Stimulated activated naive CD8-positive, alpha-beta T cell treated with anti-CD3 and anti-CD28 coated beads, Interleukin-15, Interleukin-2, amounts not matched to agents 100 ng/mL and 50 ng/mL, for 24 hours (primary cell): ENCODE measurements at regions not wholly inside any gene's neighbourhood (a gene's known extent, or its start where the extent isn't known, plus 50 kb on each side); places are given as distances from the start of the nearest gene placed in this dataset.
"Not testable (repeated sequence)": the region's sequence is repeated elsewhere in the genome, so short reads cannot be mapped to it uniquely, and the experiment has no call there.

Experiments
- H3K27ac Mint-ChIP-seq: one replicate; pipeline ENCODE4 v1.8.0; 2021; ENCODE audit warnings: mild to moderate bottlenecking, mixed read lengths
- H3K27me3 Mint-ChIP-seq: one replicate; pipeline ENCODE4 v1.8.0; 2021; ENCODE audit warnings: mixed read lengths
- H3K36me3 Mint-ChIP-seq: one replicate; pipeline ENCODE4 v1.8.0; 2021; ENCODE audit warnings: low read depth, mixed read lengths
- H3K4me1 Mint-ChIP-seq: one replicate; pipeline ENCODE4 v1.8.0; 2021; ENCODE audit warnings: low read depth, mixed read lengths
- H3K4me3 Mint-ChIP-seq: one replicate; pipeline ENCODE4 v1.8.0; 2021; ENCODE audit warnings: mild to moderate bottlenecking, mixed read lengths
- H3K9me3 Mint-ChIP-seq: one replicate; pipeline ENCODE4 v1.8.0; 2021; ENCODE audit warnings: mixed read lengths

- H3K27ac Mint-ChIP-seq, H3K9me3 Mint-ChIP-seq, H3K4me3 Mint-ChIP-seq, H3K36me3 Mint-ChIP-seq, H3K27me3 Mint-ChIP-seq, H3K4me1 Mint-ChIP-seq: not testable (repeated sequence)
These were observed 144.6 kb upstream of the DUSP22 start for GRCh38 chr6:147651-148050.

DNA sequence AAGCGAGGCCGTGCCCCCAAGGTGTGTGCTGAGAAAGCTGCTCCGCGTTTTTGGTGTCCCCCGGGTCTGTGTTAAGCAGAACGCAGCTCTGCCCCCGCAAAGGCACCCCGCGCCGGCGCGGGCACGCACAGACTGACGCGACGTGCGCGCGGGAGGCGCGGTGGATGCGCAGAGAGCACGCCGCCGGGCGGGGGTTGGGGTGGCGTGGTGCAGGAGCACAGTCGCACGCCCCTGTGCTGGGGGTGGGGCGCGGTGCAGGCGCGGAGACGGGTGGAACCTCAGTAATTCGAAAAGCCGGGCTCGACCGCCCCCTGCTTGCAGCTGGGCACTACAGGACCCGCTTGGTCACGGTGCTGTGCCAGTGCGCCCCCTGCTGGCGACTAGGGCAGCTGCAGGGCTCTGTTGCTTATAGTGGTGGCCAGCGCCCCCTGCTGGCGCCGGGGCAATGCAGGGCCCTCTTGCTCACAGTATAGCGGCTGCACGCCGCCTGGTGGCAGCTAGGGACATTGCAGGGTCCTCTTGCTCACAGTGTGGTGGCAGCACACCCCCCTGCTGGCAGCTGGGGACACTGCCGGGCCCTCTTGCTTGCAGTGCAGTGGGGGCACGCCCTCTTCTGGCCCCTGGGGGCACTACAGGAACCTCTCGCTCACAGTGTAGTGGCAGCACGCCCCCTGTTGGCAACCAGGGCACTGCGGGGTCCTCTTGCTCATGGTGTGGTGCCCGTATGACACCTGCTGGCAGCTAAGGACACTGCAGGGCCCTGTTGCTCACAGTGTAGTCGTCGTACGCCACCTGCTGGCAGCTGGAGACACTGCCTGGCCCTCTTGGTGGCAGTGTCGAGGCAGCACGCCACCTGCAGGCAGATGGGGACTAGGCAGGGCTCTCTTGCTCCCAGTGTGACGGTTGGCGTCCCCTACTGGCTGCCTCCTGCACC is 144.0 kb upstream of the DUSP22 start:
- not testable (repeated sequence) for H3K36me3 Mint-ChIP-seq, H3K4me3 Mint-ChIP-seq, H3K4me1 Mint-ChIP-seq, H3K9me3 Mint-ChIP-seq, H3K27ac Mint-ChIP-seq
- H3K27me3 Mint-ChIP-seq, result peaks cover 15% of the 10 kb centered on the region

DNA sequence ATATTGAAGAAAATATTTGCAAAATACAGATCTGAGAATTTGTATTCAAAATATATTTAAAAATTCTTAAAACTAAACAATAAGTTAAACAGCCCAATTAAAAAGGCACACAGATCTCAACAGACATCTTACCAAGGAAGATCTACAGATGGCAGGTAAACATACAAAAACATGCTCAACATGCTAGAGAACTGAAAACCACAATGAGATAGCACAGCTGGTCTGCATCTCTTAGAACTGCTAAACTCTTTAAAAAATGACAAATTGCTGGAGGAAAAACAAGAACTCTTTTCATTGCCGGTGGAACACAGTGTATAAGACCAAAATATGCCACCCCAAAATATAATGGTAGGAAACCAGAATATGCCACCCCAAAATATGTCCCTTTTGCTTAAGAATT is 142.1 kb upstream of the DUSP22 start:
- not testable (repeated sequence) for H3K4me3 Mint-ChIP-seq, H3K9me3 Mint-ChIP-seq, H3K27ac Mint-ChIP-seq, H3K36me3 Mint-ChIP-seq
- Mint-ChIP-seq H3K4me1 (peaks cover 19% of the 10 kb centered on the region), H3K27me3 (peaks cover 32% of the 10 kb centered on the region)

DNA sequence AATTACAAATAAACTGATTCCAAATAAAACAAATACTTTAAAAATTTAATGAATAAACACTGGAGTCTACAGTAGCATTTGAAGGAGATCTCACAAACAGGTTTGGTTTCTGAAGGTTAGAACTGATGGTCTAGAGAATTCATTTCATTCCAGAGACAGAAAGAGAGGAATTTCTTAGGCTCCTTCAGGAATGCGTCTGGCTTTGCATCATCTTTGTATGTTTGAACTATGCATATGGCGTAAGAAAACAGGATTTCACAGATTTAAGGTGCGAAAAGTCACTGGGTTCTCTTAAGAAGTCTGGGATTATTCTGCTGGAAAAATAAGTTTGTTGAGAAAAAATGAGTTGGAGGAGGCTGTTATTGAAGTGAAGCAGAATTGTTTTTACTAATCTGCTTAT is 139.9 kb upstream of the DUSP22 start:
- not testable (repeated sequence) for H3K27ac Mint-ChIP-seq, H3K9me3 Mint-ChIP-seq, H3K4me3 Mint-ChIP-seq, H3K36me3 Mint-ChIP-seq
- H3K4me1 Mint-ChIP-seq, result peaks cover 31% of the 10 kb centered on the region
- peaks cover 38% of the 10 kb centered on the region for H3K27me3 Mint-ChIP-seq

GRCh38 chr6:153026-153425 is 139.3 kb upstream of the DUSP22 start:
- not testable (repeated sequence) for H3K4me3 Mint-ChIP-seq, H3K27ac Mint-ChIP-seq, H3K9me3 Mint-ChIP-seq, H3K36me3 Mint-ChIP-seq
- Mint-ChIP-seq H3K4me1 (peaks cover 32% of the 10 kb centered on the region), H3K27me3 (peaks cover 42% of the 10 kb centered on the region)

DNA sequence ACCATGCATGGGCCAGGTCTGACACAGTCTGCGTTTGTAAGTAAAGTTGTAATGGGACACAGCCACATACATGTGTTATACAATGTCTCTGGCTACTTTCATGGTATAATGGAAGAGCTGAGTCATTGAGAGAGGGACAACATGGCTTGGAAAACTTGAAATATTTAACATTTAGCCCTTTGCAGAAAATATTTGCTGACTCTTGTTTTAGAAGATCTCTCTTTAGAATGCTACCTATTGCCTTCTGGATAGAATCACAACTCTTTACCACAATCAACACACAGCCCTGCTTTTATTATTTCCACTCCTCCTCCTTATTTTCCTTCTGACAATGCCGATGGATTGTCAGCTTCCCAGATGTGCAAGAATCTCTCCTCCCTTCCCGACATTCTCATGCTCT is 138.4 kb upstream of the DUSP22 start:
- Mint-ChIP-seq H3K27me3 (peaks cover 49% of the 10 kb centered on the region), H3K4me1 (peaks cover 32% of the 10 kb centered on the region)
- H3K4me3 Mint-ChIP-seq, H3K27ac Mint-ChIP-seq, H3K36me3 Mint-ChIP-seq, H3K9me3 Mint-ChIP-seq: not testable (repeated sequence)

DNA sequence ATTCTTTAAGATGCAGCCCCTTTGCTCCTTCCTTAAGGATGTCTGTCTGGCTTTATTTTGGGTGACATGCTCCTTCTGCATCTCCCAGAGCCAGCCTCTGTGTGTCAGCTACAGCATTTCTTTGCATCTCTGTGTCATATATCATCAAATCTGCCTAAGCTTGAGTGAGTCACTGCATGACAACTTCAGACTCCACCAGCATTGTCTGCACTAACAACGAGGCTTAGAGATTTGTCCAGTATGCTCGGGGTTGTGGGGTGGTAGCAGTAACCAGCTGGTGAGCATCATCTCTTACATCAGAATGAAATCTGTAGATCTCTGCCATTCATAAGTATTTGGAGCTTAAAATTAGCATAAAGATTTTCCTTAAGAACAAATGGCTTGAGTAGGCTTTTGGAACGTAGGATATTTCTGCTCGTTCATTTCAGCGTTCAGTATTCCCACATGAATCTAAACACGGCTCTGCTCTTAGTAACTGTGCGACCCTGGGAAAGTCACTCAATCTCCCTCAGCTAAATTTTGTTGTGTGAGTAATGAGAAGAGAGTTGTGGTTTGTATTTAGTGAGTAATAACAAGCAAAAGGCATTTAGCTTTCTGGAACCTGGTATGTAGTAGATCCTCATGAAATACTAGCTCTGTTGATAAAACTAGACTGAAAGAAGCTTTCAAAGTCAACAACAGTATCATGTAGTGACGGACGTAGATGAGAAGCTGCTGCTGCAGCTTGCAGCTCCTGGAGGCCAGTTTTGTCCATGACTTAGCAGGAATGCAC is 137.8 kb upstream of the DUSP22 start:
- Mint-ChIP-seq H3K4me1 (peaks cover 32% of the 10 kb centered on the region), H3K27me3 (peaks cover 55% of the 10 kb centered on the region), H3K27ac (peak overlapping the region; percentile 24)
- H3K4me3 Mint-ChIP-seq, H3K36me3 Mint-ChIP-seq, H3K9me3 Mint-ChIP-seq: not testable (repeated sequence)

GRCh38 chr6:156010-156409 is 136.3 kb upstream of the DUSP22 start:
- Mint-ChIP-seq H3K27me3 (peaks cover 67% of the 10 kb centered on the region), H3K27ac (no peak overlapping the region)

GRCh38 chr6:156441-157140 is 135.7 kb upstream of the DUSP22 start:
- H3K36me3 Mint-ChIP-seq, H3K27ac Mint-ChIP-seq, H3K4me3 Mint-ChIP-seq, H3K9me3 Mint-ChIP-seq: not testable (repeated sequence)
- Mint-ChIP-seq H3K4me1 (peaks cover 28% of the 10 kb centered on the region), H3K27me3 (peaks cover 66% of the 10 kb centered on the region)

More at GRCh38 chr6:156010-156409, 136.3 kb upstream of the DUSP22 start:
- Mint-ChIP-seq H3K4me3 (no peak overlapping the region), H3K4me1 (peaks cover 32% of the 10 kb centered on the region), H3K9me3 (no peaks in the 10 kb centered on the region), H3K36me3 (no peaks in the 10 kb centered on the region)

- H3K4me3 Mint-ChIP-seq, result not testable (repeated sequence)
These were observed 135.1 kb upstream of the DUSP22 start for GRCh38 chr6:157176-157575.

DNA sequence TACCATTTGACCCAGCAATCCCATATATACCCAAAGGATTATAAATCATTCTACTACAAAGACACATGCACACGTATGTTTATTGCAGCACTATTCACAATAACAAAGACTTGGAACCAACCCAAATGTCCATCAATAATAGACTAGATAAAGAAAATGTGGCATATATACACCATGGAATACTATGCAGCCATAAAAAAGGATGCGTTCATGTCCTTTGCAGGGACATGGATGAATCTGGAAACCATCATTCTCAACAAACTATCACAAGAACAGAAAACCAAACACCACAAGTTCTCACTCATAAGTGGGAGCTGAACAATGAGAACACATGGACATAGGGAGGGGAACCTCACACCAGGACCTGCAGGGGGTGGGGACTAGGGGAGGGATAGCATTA is 130.6 kb upstream of the DUSP22 start:
- H3K36me3 Mint-ChIP-seq, H3K4me3 Mint-ChIP-seq, H3K27ac Mint-ChIP-seq, H3K9me3 Mint-ChIP-seq, H3K4me1 Mint-ChIP-seq: not testable (repeated sequence)
- H3K27me3 Mint-ChIP-seq, result peaks cover 36% of the 10 kb centered on the region

More at GRCh38 chr6:157176-157575, 135.1 kb upstream of the DUSP22 start:
- Mint-ChIP-seq H3K4me1 (peaks cover 25% of the 10 kb centered on the region), H3K27me3 (peaks cover 62% of the 10 kb centered on the region)
- not testable (repeated sequence) for H3K36me3 Mint-ChIP-seq, H3K9me3 Mint-ChIP-seq, H3K27ac Mint-ChIP-seq

DNA sequence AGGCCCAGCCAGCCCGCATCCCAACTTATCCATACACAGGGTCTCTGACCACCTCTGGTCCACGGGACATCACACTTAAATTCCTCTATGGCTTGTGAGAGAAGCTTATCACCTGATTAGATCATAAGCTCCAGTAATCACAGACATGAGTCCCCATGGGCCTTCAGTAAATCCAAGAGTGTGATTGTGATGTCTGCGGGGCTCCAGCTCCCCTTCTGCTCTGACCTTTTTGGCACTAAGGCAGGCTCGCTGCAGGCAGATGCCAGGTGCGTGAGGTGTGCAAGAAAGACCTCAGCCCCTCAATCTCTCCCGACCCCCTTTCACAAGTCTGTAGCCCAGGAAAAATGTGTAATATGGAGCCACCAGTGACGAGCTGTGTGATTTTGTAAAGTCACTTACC is 127.6 kb upstream of the DUSP22 start:
- Mint-ChIP-seq H3K4me1 (no peaks in the 10 kb centered on the region), H3K27me3 (peaks cover 14% of the 10 kb centered on the region), H3K4me3 (no peak overlapping the region), H3K36me3 (no peaks in the 10 kb centered on the region), H3K27ac (no peak overlapping the region), H3K9me3 (no peaks in the 10 kb centered on the region)

DNA sequence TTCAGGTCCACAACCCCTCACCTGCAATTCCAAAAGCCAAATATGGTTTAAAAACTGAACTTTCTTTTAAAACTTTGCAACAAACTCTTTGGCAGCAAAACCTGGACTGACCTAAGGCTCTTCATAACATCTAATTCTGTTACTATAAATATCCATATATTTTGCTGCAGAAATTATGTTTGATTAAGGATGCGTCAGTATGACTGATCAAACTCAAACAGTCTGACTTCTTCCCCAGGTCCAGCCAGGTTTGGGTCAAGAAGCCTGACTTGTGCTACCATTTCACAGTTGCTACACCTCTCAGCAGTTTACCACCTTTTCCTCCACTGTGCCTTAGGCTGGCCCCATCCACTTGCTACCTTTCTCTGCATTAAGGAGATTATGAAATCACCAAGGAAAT is 127.0 kb upstream of the DUSP22 start:
- H3K27me3 Mint-ChIP-seq, result peaks cover 12% of the 10 kb centered on the region
- H3K36me3 Mint-ChIP-seq, result no peaks in the 10 kb centered on the region
- H3K9me3 Mint-ChIP-seq, result no peaks in the 10 kb centered on the region
- no peak overlapping the region for H3K4me3 Mint-ChIP-seq
- H3K4me1 Mint-ChIP-seq, result no peaks in the 10 kb centered on the region
- no peak overlapping the region for H3K27ac Mint-ChIP-seq

- H3K36me3 Mint-ChIP-seq, result no peaks in the 10 kb centered on the region
- peaks cover 14% of the 10 kb centered on the region for H3K27me3 Mint-ChIP-seq
- no peaks in the 10 kb centered on the region for H3K4me1 Mint-ChIP-seq
- H3K9me3 Mint-ChIP-seq, result no peaks in the 10 kb centered on the region
- no peak overlapping the region for H3K27ac Mint-ChIP-seq
- H3K4me3 Mint-ChIP-seq, result no peak overlapping the region
These were observed 126.4 kb upstream of the DUSP22 start for GRCh38 chr6:165906-166305.

DNA sequence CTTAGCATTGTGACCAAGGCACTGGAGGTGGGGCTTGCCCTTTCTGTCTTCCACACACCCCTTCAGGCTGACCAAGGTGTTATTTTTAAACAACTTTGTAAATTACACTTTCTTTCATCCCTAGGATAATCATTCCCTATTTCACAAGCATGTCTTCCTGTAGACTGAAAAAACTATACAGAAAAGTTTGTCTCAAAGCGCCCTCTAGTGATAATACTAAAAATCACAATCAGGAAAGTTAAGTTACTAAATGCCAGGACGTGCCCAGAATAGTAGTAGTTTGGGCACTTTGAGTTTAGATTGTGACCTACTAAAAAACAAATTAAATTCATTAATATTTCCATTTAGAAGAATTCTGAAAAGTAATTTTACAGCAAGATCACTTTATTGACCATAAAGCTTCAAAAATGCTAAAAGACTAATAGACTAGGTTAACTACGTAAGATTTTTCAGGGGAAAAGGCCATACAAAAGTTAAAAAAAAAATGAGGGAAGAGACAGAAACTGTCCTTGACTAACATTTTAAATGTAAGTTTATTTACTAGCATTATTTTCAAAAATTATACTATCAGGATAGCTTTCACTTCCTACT is 123.3 kb upstream of the DUSP22 start:
- Mint-ChIP-seq H3K27ac (no peak overlapping the region), H3K9me3 (peaks cover 10% of the 10 kb centered on the region), H3K36me3 (no peaks in the 10 kb centered on the region), H3K4me3 (no peak overlapping the region), H3K27me3 (peaks cover 19% of the 10 kb centered on the region), H3K4me1 (no peaks in the 10 kb centered on the region)
